GM21515 (cell line): ENCODE measurements at regions not wholly inside any gene's neighbourhood (a gene's known extent, or its start where the extent isn't known, plus 50 kb on each side); places are given as distances from the start of the nearest gene placed in this dataset.

Experiments used
- ATAC-seq: cut with Tn5 transposase; IDR thresholded peaks from one replicate; pipeline ENCODE4 v1.9.1; 2021; ENCODE audit not compliant: unreplicated experiment

DNA sequence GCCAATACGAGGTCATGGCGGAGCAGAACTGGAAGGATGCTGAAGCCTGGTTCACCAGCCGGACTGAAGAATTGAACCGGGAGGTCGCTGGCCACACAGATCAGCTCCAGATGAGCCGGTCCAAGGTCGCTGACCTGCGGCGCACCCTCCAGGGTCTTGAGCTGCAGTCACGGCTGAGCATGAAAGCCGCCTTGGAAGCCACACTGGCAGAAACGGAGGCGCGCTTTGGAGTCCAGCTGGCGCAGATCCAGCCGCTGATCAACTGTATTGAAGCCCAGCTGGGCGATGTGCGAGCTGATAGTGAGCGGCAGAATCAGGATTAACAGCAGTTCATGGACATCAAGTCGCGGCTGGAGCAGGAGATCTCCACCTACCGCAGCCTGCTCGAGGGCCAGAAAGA is 296.9 kb downstream of the OGFRL1 start:
- no peak for ATAC-seq

GRCh38 chr6:71588490-71588889 is 297.9 kb upstream of the RIMS1 start:
- no peak for ATAC-seq

DNA sequence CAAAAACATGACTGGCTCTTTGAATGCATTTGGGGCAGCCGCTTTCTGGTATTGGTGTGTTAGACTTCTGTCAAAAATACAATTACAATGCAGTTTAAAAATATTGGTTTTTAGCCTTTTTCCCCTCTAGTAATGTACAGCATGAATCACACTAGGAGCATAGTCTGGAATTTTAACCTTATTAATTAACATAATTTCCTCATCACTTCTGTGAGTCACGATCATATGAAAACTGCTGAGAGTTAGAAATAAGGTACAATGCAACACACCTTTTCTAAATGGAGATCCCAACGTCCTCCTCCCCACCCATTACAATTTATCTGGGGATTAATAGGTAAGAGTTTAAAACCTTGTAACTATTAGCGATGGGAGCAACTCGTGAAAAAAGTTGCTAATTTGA is 297.1 kb upstream of the RIMS1 start:
- no peak for ATAC-seq

DNA sequence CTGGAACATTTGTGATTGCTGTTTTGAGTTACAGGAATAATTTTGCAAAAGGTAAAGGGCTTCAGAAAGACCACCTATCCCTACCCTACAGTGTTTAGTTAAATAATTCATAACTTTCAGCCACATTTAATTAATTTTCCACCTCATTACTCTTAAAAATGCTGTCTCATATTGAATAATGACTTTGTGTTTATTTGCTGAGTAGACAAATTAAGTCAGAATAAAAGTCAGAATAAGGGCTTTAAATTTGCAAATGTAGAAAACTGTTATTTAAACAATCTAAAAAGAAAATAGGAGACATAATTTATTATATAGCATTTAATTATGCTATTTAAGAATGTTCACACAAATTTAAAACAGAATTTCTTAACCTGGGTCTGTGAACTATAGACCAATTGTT is 293.7 kb upstream of the RIMS1 start:
- no peak for ATAC-seq

- ATAC-seq: no peak
Measured at GRCh38 chr6:71599359-71599758, 287.0 kb upstream of the RIMS1 start.

DNA sequence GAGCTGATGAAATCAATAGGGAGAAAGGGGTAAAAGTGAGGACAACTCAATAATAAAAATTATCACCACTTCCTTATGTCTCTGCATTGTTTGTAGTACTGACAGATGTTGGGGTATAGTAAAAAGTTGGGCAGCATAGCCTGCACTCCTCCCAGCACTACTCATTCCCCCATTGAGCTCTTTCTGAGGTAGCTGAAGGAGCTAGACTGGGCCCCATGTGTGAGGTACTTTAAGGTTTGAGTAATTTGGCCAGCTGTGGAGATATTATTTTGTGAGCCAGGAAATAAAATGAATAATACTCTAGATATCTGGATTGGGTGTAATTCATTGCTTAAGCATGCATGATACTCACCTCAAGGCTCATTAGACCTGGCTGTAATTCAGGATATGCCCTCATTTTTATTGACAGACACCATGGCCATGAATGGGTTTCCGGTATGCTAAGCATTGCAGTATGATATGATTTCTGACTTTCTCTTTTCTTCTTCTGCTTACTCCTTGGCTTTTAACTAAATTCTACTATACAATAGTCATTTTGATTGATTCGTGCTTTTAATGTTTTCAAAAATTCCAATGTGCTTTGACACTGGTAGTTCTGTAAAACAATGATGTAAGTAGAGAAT is 283.9 kb upstream of the RIMS1 start:
- ATAC-seq: no peak

- no peak for ATAC-seq
Measured at GRCh38 chr6:71603021-71603420, 283.3 kb upstream of the RIMS1 start.

GRCh38 chr6:71608646-71609045 is 277.7 kb upstream of the RIMS1 start:
- no peak for ATAC-seq

- no peak for ATAC-seq
Measured at GRCh38 chr6:71619836-71620235, 266.5 kb upstream of the RIMS1 start.

GRCh38 chr6:71621918-71622519 is 264.3 kb upstream of the RIMS1 start:
- no peak for ATAC-seq

- no peak for ATAC-seq
Measured at GRCh38 chr6:71642120-71642519, 244.2 kb upstream of the RIMS1 start.

DNA sequence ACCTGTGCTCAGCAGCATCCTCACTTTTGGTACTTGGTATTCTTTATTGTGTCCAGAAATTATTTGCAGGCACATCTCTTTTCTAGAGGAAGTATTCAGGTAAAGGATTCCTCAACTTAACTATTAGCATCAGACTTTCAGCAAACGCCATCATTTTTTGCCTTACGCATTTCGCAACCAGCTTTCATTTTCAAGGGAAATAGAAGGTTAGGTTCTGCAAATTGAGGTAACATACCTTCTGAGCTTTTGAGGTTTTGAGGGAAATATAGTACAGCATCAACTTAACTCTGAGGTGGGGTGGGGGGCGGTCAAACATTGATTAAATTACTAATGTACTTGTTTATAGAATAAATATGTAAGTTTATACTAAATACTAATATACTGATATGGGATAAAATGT is 243.6 kb upstream of the RIMS1 start:
- ATAC-seq: no peak

GRCh38 chr6:71645299-71645698 is 241.1 kb upstream of the RIMS1 start:
- ATAC-seq: no peak

DNA sequence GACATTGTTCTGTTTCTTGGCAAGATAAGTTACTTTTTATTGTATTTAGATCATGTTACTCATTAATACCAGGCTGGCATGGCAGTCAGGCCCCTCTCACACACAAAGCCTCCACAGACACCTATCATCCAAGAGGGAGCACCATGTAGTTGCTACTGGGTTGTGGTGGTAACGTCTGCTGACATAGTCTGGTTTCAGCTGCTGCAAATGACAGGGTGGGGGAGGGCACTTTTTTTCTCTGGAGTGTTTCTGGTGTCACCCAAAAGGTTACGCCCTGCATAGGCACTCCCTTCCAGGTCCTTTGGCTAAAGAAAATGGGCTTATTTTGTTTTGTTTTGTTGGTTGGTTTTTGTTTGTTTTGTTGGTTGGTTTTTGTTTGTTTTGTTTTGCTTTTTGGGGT is 236.4 kb upstream of the RIMS1 start:
- ATAC-seq: no peak

GRCh38 chr6:71651636-71652035 is 234.7 kb upstream of the RIMS1 start:
- ATAC-seq: no peak

DNA sequence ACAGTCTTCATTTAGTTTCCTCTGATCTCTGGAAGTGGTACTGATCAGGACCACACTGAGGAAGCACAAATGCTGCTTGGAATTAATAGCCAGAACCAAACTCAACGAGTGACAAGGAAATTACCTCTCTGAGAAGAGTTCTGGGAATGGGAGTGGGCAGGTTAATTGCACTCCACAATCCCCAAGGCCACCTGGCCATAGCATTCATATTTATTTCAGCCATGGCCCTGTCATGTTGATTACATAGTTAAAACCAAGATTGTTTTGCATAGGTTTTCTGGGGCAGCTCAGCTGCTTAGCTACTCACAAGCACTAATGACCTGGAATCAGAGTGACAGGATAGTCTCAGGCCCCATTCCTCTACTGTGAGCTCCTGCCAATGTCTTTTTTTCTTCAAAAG is 230.2 kb upstream of the RIMS1 start:
- no peak for ATAC-seq

- ATAC-seq: no peak
Measured at GRCh38 chr6:71665931-71666330, 220.4 kb upstream of the RIMS1 start.

- ATAC-seq: no peak
Measured at GRCh38 chr6:71672876-71673275, 213.5 kb upstream of the RIMS1 start.

DNA sequence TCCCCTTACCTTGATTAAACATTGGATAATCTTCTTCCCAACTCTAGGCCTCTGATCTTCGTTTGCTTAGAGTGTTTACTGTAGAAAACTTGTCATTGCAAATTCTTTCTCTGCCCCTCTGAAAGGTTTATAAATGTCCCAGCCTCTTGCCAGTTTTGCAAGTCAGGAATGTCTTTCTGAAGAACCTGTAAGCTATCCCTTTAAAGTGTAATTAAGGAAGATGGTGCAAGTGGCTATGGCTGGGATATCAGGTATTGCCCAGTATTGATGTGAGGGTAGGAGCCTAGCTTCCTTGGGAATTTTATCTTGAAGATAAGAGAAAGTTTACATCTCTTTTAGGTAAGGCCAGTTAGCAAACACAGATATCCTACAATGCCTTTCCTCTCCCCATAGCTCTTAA is 211.0 kb upstream of the RIMS1 start:
- no peak for ATAC-seq

GRCh38 chr6:71676298-71676697 is 210.1 kb upstream of the RIMS1 start:
- no peak for ATAC-seq

GRCh38 chr6:71678091-71678490 is 208.3 kb upstream of the RIMS1 start:
- ATAC-seq: no peak

DNA sequence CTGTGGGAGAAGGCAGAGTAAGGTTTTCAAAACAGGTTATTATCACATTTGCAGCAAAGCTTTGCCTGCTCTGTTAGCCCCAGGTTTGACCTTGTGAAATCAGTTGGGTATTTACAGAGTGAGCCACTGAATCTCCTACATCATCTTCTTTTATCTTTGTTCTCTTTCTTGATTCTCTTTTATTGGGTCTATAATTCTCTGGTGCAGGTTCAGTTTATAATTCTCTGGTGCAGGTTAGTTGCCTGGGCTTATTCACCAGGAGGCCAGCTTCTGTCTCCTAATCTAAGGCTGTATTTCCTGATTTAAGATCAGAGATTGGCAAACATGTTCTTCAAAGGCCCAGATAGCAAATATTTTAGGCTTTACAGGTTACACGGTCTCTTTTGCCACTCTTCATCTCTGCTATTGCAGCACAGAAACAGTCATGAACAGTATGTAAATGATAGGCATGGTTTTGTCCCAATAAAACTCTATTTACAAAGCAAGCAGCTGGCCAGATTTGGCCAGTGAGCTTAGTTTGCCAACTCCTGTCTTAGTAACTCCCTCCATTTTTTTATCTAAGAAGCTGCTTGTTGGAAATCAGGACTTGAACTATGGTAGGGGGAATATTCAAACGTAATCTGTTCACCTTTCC is 205.0 kb upstream of the RIMS1 start:
- ATAC-seq: no peak
